Gastroesophageal sphincter (tissue), 4 donors: ENCODE measurements at regions not wholly inside any gene's neighbourhood (a gene's known extent, or its start where the extent isn't known, plus 50 kb on each side); places are given as distances from the start of the nearest gene placed in this dataset.
A peak's percentile ranks its signal among the peaks of the same experiment; 100 is the strongest.

Source experiments
- ATAC-seq: fragments of 150-250 bp; one replicate; pipeline ENCODE4 v1.9.1; 2016; ENCODE audit warnings: mild to moderate bottlenecking, moderate library complexity
- H3K27ac ChIP-seq, 4 donors: fragments of 200-600 bp; sonication (generic) in 3 of 4; 1 replicate in 3 of 4; 2 replicates in 1 of 4; pipeline ENCODE4 v1.5.1; 2016 to 2019
- H3K27me3 ChIP-seq: fragments of 200-600 bp; sonication (generic); one replicate; pipeline ENCODE4 v1.5.1; 2019
- H3K36me3 ChIP-seq, 2 donors: fragments of 200-600 bp; sonication (generic); one replicate each; pipeline ENCODE4 v1.5.1; 2019; ENCODE audit warnings: control low read depth in 1 of 2
- H3K4me1 ChIP-seq, 3 donors: fragments of 200-600 bp; sonication (generic); 1 replicate in 2 of 3; 2 replicates in 1 of 3; pipeline ENCODE4 v1.5.1; 2016 to 2019; ENCODE audit warnings: control low read depth in 2 of 3
- H3K4me3 ChIP-seq, 2 donors: fragments of 200-600 bp; sonication (generic); one replicate each; pipeline ENCODE4 v1.5.1; 2019; ENCODE audit warnings: mild to moderate bottlenecking in 1 of 2, moderate library complexity in 1 of 2
- H3K9me3 ChIP-seq, 3 donors: fragments of 200-600 bp; sonication (generic); one replicate each; pipeline ENCODE4 v1.5.1; 2017 to 2019; ENCODE audit warnings: control low read depth in 2 of 3
- CTCF ChIP-seq, 4 experiments: fragments of 200-600 bp in 2 of 4; fragments of 450-650 bp in 2 of 4; sonication (generic) in 1 of 4; IDR thresholded peaks; one replicate each; pipeline ENCODE4 v1.5.1; 2017 to 2019; ENCODE audit warnings: antibody characterized with exemption in 4 of 4, mild to moderate bottlenecking in 2 of 4, moderate library complexity in 2 of 4
- EP300 ChIP-seq: sonication (generic); formaldehyde crosslinking; IDR thresholded peaks from one replicate; pipeline ENCODE4 v1.6.1; 2017; ENCODE audit warnings: antibody characterized with exemption, mild to moderate bottlenecking
- POLR2A ChIP-seq, 2 donors: fragments of 450-650 bp; IDR thresholded peaks; one replicate each; pipeline ENCODE4 v1.6.1; 2017; ENCODE audit warnings: antibody characterized with exemption in 2 of 2, mild to moderate bottlenecking in 2 of 2, moderate library complexity in 1 of 2
- POLR2AphosphoS5 ChIP-seq: sonication (generic); formaldehyde crosslinking; IDR thresholded peaks from one replicate; pipeline ENCODE4 v1.6.1; 2017; ENCODE audit warnings: antibody characterized with exemption
- WGBS, 2 donors: methylation state at CpG; one replicate each; pipeline ENCODE4 v1.1.5; 2018; ENCODE audit warnings: low coverage in 1 of 2; 5-methylcytosine and 5-hydroxymethylcytosine counted together

DNA sequence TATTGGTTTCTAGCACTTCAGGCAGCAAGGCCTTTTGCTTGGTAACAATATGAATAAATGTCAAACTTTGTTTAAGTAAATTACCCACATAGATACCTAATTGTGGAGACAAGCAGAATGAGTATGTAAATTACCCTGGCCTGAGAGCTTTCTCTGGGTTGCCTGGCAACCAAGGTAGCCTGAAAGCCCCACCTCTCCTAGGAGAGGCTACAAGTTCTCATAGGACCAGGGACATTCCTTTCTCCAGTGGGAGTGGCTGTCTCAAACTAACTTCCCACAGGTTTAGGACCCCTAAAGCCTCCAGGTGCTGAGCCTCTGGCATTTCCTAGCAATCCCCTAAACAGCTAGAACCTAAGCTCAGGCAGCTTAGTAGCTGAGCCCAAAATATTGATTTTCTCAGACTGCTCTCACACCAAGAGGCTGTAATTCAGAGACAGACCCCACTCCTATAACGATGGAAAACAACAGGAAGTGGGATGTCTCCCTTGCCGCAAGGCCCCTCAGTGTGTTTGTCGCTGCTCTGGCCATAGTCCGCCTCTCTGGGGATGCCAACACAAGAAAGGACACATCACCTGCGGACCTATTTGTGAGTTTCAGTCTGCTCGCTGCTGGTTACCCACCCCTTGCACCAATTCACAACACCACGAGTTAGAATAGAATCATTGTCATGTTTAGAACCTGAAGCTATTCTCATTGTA is 207.3 kb downstream of the DLEU7 start:
- 80% methylated on average over 7 of the region's 7 CpGs; no CpG with 5 or more reads in 1 of the 2 donors for WGBS, 2 donors
- Histone ChIP-seq H3K27me3 (no peaks in the 10 kb centered on the region), H3K9me3 (no peaks in the 10 kb centered on the region), H3K27ac (peak overlapping the region in 3 of 4 donors; percentile 8 to 32 (median 20)), H3K4me3 (no peak overlapping the region), H3K4me1 (no peaks in the 10 kb centered on the region), H3K36me3 (no peaks in the 10 kb centered on the region)
- peak; percentile 25 for ATAC-seq
- TF ChIP-seq POLR2AphosphoS5 (no peak), EP300 (no peak), CTCF (IDR thresholded peaks at IDR 0.05) (no peak), POLR2A (IDR thresholded peaks at IDR 0.05) (no peak)

DNA sequence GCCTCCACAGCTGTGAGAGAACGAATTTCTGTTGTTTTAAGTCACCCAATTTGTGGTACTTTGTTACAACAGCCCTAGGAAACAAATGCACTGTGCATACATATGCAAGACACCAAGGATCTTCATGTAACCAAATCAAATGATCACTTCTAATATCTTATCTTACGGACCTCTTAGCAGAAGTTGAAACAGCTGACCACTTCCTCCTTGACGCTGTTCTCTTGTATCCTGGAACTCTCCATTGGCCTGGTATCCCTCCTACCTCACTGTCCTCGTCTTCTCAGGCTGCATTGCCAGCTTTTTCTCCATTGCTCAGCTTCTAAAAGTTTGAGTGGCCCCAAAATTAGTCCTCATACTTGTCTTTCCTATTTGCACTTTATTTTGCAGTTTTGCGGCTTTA is 200.4 kb downstream of the DLEU7 start:
- 84 to 93% methylated on average over 5 of the region's 5 CpGs for WGBS, 2 donors
- H3K4me1 ChIP-seq: no peaks in the 10 kb centered on the region
- H3K4me3 ChIP-seq: no peak overlapping the region
- H3K9me3 ChIP-seq: no peaks in the 10 kb centered on the region
- no peaks in the 10 kb centered on the region for H3K27me3 ChIP-seq
- no peak for TF ChIP-seq POLR2AphosphoS5
- no peak for TF ChIP-seq CTCF (IDR thresholded peaks at IDR 0.05)
- TF ChIP-seq EP300: no peak
- TF ChIP-seq POLR2A (IDR thresholded peaks at IDR 0.05): no peak
- no peak for ATAC-seq
- no peaks in the 10 kb centered on the region for H3K36me3 ChIP-seq
- no peak overlapping the region for H3K27ac ChIP-seq

DNA sequence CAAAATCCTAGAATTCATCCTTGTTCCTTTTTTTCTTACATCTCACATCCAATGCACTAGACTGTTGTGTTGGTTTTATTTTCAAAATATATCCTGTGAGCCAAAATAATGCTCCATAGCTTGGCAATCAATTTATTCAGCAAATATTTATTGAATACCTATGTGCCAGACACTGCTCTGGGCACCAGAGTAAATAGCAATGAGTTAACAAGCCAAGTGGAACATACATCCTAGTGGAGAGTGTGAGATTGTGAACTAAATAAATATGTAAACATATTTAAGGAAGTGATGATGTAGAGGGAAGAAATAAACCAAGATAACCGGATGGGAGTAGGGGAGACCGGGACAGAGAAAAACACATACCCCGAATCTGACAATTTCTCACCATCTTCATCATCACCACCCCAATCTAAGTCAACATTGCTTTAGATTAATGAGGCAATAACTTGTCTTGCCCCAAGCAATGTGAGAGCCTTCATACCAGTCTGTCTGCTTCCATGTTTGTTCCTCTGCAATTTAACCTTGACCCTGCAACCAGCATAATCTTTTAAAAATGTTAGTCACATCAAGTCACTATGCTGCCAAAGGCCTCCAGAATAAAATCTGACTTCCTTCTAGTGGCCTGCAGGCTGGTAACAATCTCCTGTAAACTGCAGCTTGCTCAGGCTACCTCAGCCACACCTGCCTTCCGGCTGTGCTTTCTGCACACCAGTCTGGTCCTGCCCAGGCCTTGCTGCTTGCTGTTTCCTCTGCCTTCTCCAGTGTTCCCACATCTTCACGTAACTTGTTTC is 199.2 kb downstream of the DLEU7 start:
- Histone ChIP-seq H3K4me3 (no peak overlapping the region), H3K27ac (no peak overlapping the region), H3K4me1 (no peaks in the 10 kb centered on the region), H3K36me3 (no peaks in the 10 kb centered on the region), H3K9me3 (no peaks in the 10 kb centered on the region), H3K27me3 (no peaks in the 10 kb centered on the region)
- ATAC-seq: no peak
- WGBS, 2 donors: 92 to 100% methylated on average over 5 of the region's 5 CpGs
- TF ChIP-seq CTCF (IDR thresholded peaks at IDR 0.05): no peak
- no peak for TF ChIP-seq EP300

DNA sequence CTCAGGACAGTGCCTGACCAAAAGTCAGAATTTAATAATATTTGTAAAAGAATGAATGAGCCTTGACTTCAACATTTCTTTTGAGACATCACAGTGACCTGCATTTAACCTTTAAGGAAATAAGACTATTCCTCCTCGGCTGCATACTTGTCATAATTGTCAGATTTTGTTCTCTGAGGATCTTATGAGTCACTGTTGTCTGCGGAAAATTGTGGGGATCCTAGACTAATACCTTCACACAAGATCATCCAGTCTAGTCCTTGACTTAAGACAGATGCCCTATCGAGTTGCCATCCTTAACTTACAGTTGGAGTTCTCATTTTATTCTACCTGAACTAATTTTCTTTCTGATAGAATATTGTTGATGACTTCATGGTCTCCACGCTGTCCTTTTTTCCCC is 198.4 kb downstream of the DLEU7 start:
- 74 to 83% methylated on average over 4 of the region's 4 CpGs for WGBS, 2 donors
- H3K4me1 ChIP-seq: peaks cover 0 to under 1% (median 0%) of the 10 kb centered on the region in 3 donors
- H3K27me3 ChIP-seq: no peaks in the 10 kb centered on the region
- TF ChIP-seq CTCF (IDR thresholded peaks at IDR 0.05) (no peak), EP300 (no peak), POLR2A (IDR thresholded peaks at IDR 0.05) (no peak), POLR2AphosphoS5 (no peak)
- no peak for ATAC-seq
- H3K27ac ChIP-seq: no peak overlapping the region
- no peaks in the 10 kb centered on the region for H3K36me3 ChIP-seq
- no peak overlapping the region for H3K4me3 ChIP-seq
- no peaks in the 10 kb centered on the region for H3K9me3 ChIP-seq

DNA sequence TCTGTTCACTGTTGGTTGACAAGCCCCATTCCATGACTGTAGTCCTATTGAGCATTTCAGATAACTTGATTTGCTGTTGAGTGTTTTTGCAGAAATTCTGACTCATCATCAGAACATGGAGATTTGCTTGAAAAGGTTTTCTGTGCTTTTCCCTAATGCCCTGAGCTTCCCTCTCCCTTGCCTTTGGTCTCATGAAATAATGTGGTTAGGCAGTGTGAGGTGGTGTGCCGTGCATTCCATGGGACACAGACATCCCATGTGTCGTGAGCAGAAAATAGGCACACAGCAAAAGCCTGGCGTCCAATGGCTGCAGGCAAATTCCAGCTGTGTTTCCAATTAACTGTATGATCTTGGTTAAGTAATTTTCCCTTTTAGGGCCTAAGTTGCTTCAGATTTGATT is 197.4 kb downstream of the DLEU7 start:
- H3K4me3 ChIP-seq: no peak overlapping the region
- 70 to 91% methylated on average over 2 to 3 of the region's 3 CpGs for WGBS, 2 donors
- H3K9me3 ChIP-seq: no peaks in the 10 kb centered on the region
- TF ChIP-seq POLR2AphosphoS5 (no peak), POLR2A (IDR thresholded peaks at IDR 0.05) (no peak), CTCF (IDR thresholded peaks at IDR 0.05) (no peak), EP300 (no peak)
- H3K36me3 ChIP-seq: no peaks in the 10 kb centered on the region
- peaks cover 0 to 10% (median 0%) of the 10 kb centered on the region in 3 donors for H3K4me1 ChIP-seq
- ATAC-seq: no peak
- H3K27me3 ChIP-seq: no peaks in the 10 kb centered on the region
- H3K27ac ChIP-seq: no peak overlapping the region
